Gastroesophageal sphincter (tissue), 4 donors: ENCODE measurements at regions not wholly inside any gene's neighbourhood (a gene's known extent, or its start where the extent isn't known, plus 50 kb on each side); places are given as distances from the start of the nearest gene placed in this dataset.

ENCODE experiments used
- ATAC-seq: fragments of 150-250 bp; one replicate; pipeline ENCODE4 v1.9.1; 2016; ENCODE audit warnings: mild to moderate bottlenecking, moderate library complexity
- H3K27ac ChIP-seq, 4 donors: fragments of 200-600 bp; sonication (generic) in 3 of 4; 1 replicate in 3 of 4; 2 replicates in 1 of 4; pipeline ENCODE4 v1.5.1; 2016 to 2019
- H3K27me3 ChIP-seq: fragments of 200-600 bp; sonication (generic); one replicate; pipeline ENCODE4 v1.5.1; 2019
- H3K36me3 ChIP-seq, 2 donors: fragments of 200-600 bp; sonication (generic); one replicate each; pipeline ENCODE4 v1.5.1; 2019; ENCODE audit warnings: control low read depth in 1 of 2
- H3K4me1 ChIP-seq, 3 donors: fragments of 200-600 bp; sonication (generic); 1 replicate in 2 of 3; 2 replicates in 1 of 3; pipeline ENCODE4 v1.5.1; 2016 to 2019; ENCODE audit warnings: control low read depth in 2 of 3
- H3K4me3 ChIP-seq, 2 donors: fragments of 200-600 bp; sonication (generic); one replicate each; pipeline ENCODE4 v1.5.1; 2019; ENCODE audit warnings: mild to moderate bottlenecking in 1 of 2, moderate library complexity in 1 of 2
- H3K9me3 ChIP-seq, 3 donors: fragments of 200-600 bp; sonication (generic); one replicate each; pipeline ENCODE4 v1.5.1; 2017 to 2019; ENCODE audit warnings: control low read depth in 2 of 3
- EP300 ChIP-seq: sonication (generic); formaldehyde crosslinking; IDR thresholded peaks from one replicate; pipeline ENCODE4 v1.6.1; 2017; ENCODE audit warnings: antibody characterized with exemption, mild to moderate bottlenecking
- POLR2A ChIP-seq, 2 donors: fragments of 450-650 bp; IDR thresholded peaks; one replicate each; pipeline ENCODE4 v1.6.1; 2017; ENCODE audit warnings: antibody characterized with exemption in 2 of 2, mild to moderate bottlenecking in 2 of 2, moderate library complexity in 1 of 2
- POLR2AphosphoS5 ChIP-seq: sonication (generic); formaldehyde crosslinking; IDR thresholded peaks from one replicate; pipeline ENCODE4 v1.6.1; 2017; ENCODE audit warnings: antibody characterized with exemption
- WGBS, 2 donors: methylation state at CpG; one replicate each; pipeline ENCODE4 v1.1.5; 2018; ENCODE audit warnings: low coverage in 1 of 2; 5-methylcytosine and 5-hydroxymethylcytosine counted together
- TF ChIP-seq, protein P1 (sequence below), 4 experiments: fragments of 200-600 bp in 2 of 4; fragments of 450-650 bp in 2 of 4; sonication (generic) in 1 of 4; IDR thresholded peaks; one replicate each; pipeline ENCODE4 v1.5.1; 2017 to 2019; ENCODE audit warnings: antibody characterized with exemption in 4 of 4, mild to moderate bottlenecking in 2 of 4, moderate library complexity in 2 of 4

DNA sequence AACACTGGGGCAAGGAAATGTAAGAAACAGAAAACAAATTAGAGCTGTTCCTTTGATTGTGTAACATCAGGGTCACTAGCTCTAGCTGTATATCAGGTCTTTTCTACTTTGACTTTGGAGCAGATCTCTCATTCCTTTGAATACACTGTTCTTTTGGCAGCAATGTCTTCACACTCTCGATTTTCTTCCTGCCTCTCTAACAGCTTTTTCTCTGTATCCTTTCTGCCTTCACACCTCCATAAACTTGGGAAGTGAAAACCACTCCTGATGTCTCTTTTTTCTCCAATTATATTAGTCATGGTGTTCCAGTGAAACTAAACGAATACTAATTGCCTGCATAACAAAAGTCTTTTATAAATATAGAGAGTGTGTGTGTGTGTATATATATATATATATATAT lies 1458.0 kb downstream of the NCAM2 start:
- no peak overlapping the region for H3K27ac ChIP-seq
- WGBS, 2 donors = 27 to 29% methylated on average over 2 of the region's 2 CpGs
- no peaks in the 10 kb centered on the region for H3K27me3 ChIP-seq
- H3K36me3 ChIP-seq = no peaks in the 10 kb centered on the region
- no peaks in the 10 kb centered on the region for H3K4me1 ChIP-seq
- H3K4me3 ChIP-seq = no peak overlapping the region
- no peak for TF ChIP-seq EP300
- H3K9me3 ChIP-seq = no peaks in the 10 kb centered on the region
- ATAC-seq = no peak

DNA sequence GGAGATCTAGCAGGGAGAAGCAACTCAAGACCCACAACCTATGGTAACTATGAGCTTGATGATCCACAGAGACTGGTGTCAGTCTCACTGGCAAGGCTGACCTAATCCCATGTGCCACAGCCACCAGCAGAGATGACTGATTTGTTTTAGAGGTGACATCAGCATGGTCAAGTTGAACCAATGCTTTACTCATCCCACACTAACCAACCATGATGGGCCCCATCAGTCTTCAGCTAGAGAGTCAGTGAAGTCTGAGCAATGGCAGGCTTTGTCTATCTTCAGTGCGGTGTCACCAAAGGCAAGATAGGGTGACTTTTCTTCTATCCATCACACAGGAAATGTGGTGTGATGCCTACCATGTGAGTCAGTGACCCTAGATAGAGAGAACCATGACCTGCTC lies 1470.7 kb downstream of the NCAM2 start:
- WGBS, 2 donors = no CpG with 5 or more reads among the region's 1 CpG
- Histone ChIP-seq H3K4me3 (no peak overlapping the region), H3K27me3 (no peaks in the 10 kb centered on the region), H3K4me1 (no peaks in the 10 kb centered on the region), H3K27ac (no peak overlapping the region), H3K9me3 (no peaks in the 10 kb centered on the region), H3K36me3 (no peaks in the 10 kb centered on the region)
- TF ChIP-seq POLR2AphosphoS5 (no peak), POLR2A (IDR thresholded peaks at IDR 0.05) (no peak), EP300 (no peak)
- TF ChIP-seq, protein P1, sequence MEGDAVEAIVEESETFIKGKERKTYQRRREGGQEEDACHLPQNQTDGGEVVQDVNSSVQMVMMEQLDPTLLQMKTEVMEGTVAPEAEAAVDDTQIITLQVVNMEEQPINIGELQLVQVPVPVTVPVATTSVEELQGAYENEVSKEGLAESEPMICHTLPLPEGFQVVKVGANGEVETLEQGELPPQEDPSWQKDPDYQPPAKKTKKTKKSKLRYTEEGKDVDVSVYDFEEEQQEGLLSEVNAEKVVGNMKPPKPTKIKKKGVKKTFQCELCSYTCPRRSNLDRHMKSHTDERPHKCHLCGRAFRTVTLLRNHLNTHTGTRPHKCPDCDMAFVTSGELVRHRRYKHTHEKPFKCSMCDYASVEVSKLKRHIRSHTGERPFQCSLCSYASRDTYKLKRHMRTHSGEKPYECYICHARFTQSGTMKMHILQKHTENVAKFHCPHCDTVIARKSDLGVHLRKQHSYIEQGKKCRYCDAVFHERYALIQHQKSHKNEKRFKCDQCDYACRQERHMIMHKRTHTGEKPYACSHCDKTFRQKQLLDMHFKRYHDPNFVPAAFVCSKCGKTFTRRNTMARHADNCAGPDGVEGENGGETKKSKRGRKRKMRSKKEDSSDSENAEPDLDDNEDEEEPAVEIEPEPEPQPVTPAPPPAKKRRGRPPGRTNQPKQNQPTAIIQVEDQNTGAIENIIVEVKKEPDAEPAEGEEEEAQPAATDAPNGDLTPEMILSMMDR (IDR thresholded peaks at IDR 0.05) = no peak
- no peak for ATAC-seq

DNA sequence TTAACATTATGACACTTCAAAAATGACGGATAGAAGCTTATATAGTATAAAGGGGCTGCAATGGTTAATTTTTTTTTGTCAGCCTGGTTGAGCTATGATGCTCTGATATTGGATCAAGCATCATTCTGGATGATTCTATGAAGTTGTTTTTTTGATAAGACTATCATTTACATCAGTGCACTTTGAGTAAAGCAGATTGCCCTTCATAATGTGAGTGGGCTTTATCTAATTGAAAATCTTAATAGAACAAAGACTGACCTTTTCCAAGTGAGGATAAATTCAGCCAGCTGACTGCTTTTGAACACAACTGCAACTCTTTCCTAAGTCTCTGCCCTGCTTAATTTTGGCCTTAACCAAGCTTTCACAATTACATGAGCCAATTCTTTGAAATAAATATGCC lies 1476.2 kb downstream of the NCAM2 start:
- Histone ChIP-seq H3K9me3 (no peaks in the 10 kb centered on the region), H3K4me1 (no peaks in the 10 kb centered on the region), H3K27me3 (no peaks in the 10 kb centered on the region), H3K27ac (no peak overlapping the region), H3K4me3 (no peak overlapping the region), H3K36me3 (no peaks in the 10 kb centered on the region)
- no peak for ATAC-seq
- TF ChIP-seq POLR2AphosphoS5 (no peak), EP300 (no peak), POLR2A (IDR thresholded peaks at IDR 0.05) (no peak)
- TF ChIP-seq, protein P1 (IDR thresholded peaks at IDR 0.05) = no peak
- 58 to 73% methylated on average over 1 of the region's 1 CpG for WGBS, 2 donors

DNA sequence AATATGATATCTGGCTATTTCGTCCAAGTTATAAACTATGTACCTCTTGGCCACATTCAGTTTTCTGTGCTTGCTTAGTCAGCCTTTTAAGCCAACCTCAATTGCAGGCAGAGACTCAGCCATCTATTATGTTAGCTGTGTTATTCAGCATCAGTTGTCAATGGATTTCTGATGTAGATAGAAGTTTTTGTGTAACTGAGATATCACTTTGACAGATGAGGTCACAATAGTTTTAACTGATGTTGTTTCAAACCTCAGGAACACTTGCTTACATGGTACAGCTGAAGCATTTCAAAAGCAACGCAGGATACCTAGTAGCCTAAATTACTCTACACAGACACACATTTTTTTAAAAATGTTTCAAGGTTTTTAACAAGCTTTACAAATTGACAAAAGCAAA lies 1478.0 kb downstream of the NCAM2 start:
- 40 to 57% methylated on average over 2 of the region's 2 CpGs for WGBS, 2 donors

DNA sequence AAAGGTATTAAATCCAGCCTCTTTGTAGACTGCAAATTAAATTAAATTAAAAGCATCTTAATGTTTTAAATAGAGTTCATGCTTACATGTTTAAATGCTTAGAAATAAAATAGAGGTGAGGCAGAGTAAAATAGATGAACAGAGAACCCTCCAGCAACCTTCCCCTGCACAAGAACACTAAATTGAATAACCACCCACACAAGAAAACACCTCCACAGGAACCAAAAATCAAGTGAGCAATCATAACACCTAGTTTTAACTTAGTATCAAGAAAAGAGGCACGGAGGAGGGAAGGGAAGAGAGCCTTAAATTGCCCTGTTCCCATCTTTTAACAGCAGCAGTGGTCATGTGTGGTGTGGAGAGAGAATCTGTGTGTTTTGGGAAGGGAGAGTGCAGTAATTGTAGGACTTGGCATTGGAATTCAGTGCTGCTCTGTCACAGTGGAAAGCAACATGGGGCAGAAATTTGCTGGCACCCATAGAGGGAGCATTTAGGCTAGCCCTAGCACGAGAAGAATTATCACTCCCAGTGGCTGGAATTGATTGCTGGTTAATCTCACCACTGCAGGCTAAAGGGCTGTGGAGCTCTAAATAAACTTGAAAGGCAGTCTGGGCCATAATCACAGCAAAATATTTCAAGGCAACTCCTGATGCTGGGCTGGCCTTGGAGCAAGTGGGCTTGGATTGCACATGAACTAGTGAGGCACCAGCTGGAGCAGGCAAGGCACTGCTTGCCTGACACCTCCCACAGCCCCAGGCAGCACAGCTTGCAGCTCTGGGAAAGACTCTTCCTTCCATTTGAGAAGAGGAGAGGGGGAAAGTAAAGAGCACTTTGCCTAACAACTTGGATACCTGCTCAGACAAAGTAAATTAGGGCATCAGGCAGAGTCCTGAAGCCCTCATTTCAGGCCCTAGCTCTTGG lies 1478.8 kb downstream of the NCAM2 start:
- no peak overlapping the region for H3K27ac ChIP-seq
- H3K36me3 ChIP-seq = no peaks in the 10 kb centered on the region
- ATAC-seq = no peak
- no peaks in the 10 kb centered on the region for H3K4me1 ChIP-seq
- H3K4me3 ChIP-seq = no peak overlapping the region
- 45 to 57% methylated on average over 1 of the region's 2 CpGs for WGBS, 2 donors
- no peak for TF ChIP-seq POLR2AphosphoS5
- no peak for TF ChIP-seq POLR2A (IDR thresholded peaks at IDR 0.05)
- TF ChIP-seq EP300 = no peak
- TF ChIP-seq, protein P1 (IDR thresholded peaks at IDR 0.05) = no peak
- no peaks in the 10 kb centered on the region for H3K9me3 ChIP-seq
- no peaks in the 10 kb centered on the region for H3K27me3 ChIP-seq

More for the DNA sequence above, 1478.0 kb downstream of the NCAM2 start:
- no peak for TF ChIP-seq POLR2A (IDR thresholded peaks at IDR 0.05)
- TF ChIP-seq, protein P1 (IDR thresholded peaks at IDR 0.05) = no peak
- no peak for TF ChIP-seq EP300
- TF ChIP-seq POLR2AphosphoS5 = no peak
- no peak overlapping the region for H3K4me3 ChIP-seq
- H3K27ac ChIP-seq = no peak overlapping the region
- H3K36me3 ChIP-seq = no peaks in the 10 kb centered on the region
- H3K4me1 ChIP-seq = no peaks in the 10 kb centered on the region
- no peaks in the 10 kb centered on the region for H3K9me3 ChIP-seq
- no peaks in the 10 kb centered on the region for H3K27me3 ChIP-seq
- no peak for ATAC-seq
